GM18526 (cell line): ENCODE measurements at regions not wholly inside any gene's neighbourhood (a gene's known extent, or its start where the extent isn't known, plus 50 kb on each side); places are given as distances from the start of the nearest gene placed in this dataset.

Experiments
- POLR2A ChIP-seq: IDR thresholded peaks from 3 replicates; pipeline ENCODE4 v1.6.1; 2011; ENCODE audit not compliant: insufficient read length; ENCODE audit errors: extremely low read depth

GRCh38 chr16:86885139-86885538, 306.8 kb downstream of the FOXL1 start:
- TF ChIP-seq POLR2A, result no peak

DNA sequence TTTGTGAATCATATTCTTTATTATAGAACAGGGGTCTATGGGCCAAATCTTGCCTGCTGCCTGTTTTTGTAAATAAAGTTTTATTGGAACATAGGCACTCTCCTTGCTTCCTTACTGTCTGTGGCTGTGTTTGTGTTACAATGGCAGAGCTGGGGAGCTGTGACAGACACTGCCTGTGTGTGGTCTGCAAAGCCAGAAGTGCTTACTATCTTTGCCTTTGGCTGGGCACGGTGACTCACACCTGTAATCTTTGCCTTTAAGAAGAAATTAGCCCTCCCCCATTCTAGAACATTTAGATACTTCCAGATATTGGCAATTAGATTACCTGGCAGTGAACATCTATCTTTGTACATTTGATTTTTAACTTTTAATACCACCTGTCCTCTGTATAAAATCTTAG, 308.3 kb downstream of the FOXL1 start:
- no peak for TF ChIP-seq POLR2A

- TF ChIP-seq POLR2A, result no peak
Observed at GRCh38 chr16:86887416-86887815, 309.1 kb downstream of the FOXL1 start.

GRCh38 chr16:86888231-86889053, 310.1 kb downstream of the FOXL1 start:
- TF ChIP-seq POLR2A, result no peak

DNA sequence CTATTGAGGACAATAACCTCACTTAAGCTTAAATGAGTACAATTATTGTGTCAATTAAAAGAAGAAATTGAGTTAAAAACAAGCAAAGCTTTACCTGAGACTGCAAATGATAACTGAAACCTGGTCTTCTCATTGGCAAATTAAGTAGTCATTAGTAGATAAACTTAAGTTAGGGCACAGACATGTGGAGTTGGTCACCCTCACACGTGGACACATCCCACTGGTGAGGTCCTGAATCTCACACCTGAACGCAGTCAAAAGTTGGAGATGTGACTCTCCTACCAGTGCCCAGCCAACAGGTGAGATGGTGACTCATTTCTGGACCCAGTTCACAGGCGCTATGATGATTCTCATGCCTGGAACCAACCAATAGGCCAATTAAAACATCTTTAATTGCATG, 311.6 kb downstream of the FOXL1 start:
- no peak for TF ChIP-seq POLR2A

GRCh38 chr16:86891121-86891520, 312.8 kb downstream of the FOXL1 start:
- no peak for TF ChIP-seq POLR2A

DNA sequence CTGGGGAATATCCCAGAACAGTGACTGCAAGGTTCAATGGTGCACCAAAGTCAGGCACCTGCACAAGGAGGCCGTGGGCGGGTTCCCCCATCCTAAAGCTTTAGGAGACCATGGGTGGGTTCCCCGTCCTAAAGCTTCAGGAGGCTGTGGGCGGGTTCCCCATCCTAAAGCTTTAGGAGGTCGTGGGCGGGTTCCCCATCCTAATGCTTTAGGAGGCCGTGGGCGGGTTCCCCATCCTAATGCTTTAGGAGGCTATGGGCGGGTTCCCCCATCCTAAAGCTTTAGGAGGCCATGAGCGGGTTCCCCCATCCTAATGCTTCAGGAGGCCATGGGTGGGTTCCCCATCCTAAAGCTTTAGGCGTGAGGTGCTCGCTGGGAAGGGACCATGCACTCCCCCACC, 313.3 kb downstream of the FOXL1 start:
- TF ChIP-seq POLR2A, result no peak

DNA sequence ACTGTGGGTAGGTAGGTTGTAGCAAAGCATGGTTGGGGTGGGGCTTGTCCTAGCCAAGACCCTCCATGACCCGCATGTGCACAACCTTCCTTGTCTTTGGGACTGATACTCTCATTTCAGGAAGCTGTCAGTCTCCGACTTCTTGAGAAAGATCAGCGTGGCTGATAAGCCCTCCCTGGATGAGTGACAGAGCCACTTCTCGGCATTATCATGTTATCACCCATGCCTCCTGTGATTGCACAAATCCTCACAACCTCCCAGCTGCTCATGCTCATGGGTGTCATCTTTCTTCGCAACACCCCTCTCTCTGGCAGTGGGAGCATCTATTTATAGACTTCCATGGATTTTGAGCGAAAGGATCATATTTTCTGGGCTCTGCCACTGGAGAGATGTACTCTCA, 314.2 kb downstream of the FOXL1 start:
- TF ChIP-seq POLR2A, result no peak

- no peak for TF ChIP-seq POLR2A
Observed at GRCh38 chr16:86893506-86893905, 315.2 kb downstream of the FOXL1 start.

DNA sequence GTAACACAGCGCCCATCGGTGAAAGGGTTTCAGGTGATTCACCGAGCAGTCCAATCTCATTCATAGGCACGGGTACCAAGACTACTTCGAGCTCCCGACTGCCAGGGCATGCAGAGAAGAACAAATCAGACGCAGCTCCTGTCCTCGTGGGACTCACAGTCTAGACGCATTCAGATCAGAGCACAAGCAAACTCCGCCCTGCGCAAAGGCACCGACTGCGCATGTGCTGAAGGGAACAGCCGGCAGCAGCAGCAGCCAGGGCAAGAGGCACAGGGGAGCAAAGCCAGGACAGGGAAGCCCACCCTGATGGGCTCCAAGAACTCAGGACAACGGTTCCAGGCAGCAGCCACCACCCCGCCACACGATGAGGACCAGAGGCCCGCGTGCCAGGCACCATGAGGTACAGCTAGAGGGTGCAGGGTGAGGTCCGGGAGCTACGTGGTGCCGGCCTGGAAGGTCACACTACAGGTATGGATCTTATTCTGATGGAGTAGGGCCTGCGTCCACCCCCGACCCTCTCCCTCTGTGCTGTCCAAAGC, 315.7 kb downstream of the FOXL1 start:
- TF ChIP-seq POLR2A, result no peak

- no peak for TF ChIP-seq POLR2A
Observed at GRCh38 chr16:86894925-86895324, 316.6 kb downstream of the FOXL1 start.

DNA sequence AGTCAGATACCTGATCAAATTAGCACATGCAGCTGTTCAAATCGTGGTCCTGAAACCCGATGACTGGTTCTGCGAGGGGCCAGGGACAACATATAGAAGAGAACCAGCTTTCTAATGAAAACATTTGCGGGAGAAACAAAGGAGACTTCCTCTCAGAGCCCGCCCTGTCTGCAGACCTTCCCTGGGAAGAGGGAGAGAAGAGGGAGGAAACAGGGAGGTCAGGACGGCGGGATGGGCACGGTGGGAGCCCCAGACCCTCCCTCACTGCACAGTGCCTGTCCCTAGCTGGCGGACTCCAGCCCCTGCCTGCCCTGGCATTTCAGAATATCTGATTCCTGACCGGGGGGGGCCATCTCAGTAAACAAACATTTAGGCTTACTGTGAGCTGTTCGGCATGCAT, 317.3 kb downstream of the FOXL1 start:
- no peak for TF ChIP-seq POLR2A

DNA sequence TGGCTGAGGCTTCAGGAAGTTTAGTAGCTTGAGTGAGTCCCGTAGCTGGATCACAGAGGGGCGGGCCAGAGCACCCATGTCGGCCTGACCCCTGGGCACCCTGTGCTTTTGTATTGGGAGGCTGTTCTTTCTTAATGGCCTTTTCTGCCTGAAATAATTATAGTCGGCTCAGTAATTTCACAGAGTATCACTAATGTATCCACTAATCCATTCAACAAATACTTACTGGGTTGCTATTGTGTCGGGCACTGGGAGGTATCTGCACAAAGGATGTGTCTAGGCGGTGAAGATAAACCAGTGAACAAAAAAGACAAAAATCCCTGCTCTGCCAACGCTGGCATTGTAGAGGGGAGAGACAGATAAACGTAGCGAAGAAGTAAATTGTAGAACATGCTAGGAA, 318.6 kb downstream of the FOXL1 start:
- TF ChIP-seq POLR2A, result no peak

- TF ChIP-seq POLR2A, result no peak
Observed at GRCh38 chr16:86897486-86897885, 319.1 kb downstream of the FOXL1 start.

- TF ChIP-seq POLR2A, result no peak
Observed at GRCh38 chr16:86898386-86898785, 320.0 kb downstream of the FOXL1 start.

DNA sequence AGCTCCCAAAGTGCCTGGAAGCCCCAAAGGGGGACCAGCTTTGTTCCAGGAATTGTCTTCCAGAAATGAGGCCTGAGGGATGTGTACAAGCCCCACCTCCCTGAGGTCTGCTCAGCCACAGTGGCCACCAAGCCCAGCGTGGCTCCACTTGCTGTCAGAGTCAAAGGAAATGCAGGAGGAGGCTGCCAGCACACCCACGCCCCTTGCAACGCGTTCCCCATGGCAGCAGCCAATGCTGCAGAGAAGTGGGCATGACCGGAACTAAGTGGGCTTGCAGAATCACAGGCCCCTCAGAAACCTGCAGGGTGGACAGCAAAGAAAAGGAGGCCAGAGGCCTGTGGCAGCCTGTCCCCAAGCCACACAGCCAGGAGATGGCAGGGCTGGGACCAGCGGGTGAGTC, 320.8 kb downstream of the FOXL1 start:
- no peak for TF ChIP-seq POLR2A

GRCh38 chr16:86899757-86900156, 321.4 kb downstream of the FOXL1 start:
- no peak for TF ChIP-seq POLR2A
